HG03045 (cell line): ENCODE measurements at regions not wholly inside any gene's neighbourhood (a gene's known extent, or its start where the extent isn't known, plus 50 kb on each side); places are given as distances from the start of the nearest gene placed in this dataset.

Source experiments
- ATAC-seq: cut with Tn5 transposase; IDR thresholded peaks from one replicate; pipeline ENCODE4 v1.9.1; 2021; ENCODE audit warnings: mild to moderate bottlenecking, moderate library complexity; ENCODE audit not compliant: unreplicated experiment

DNA sequence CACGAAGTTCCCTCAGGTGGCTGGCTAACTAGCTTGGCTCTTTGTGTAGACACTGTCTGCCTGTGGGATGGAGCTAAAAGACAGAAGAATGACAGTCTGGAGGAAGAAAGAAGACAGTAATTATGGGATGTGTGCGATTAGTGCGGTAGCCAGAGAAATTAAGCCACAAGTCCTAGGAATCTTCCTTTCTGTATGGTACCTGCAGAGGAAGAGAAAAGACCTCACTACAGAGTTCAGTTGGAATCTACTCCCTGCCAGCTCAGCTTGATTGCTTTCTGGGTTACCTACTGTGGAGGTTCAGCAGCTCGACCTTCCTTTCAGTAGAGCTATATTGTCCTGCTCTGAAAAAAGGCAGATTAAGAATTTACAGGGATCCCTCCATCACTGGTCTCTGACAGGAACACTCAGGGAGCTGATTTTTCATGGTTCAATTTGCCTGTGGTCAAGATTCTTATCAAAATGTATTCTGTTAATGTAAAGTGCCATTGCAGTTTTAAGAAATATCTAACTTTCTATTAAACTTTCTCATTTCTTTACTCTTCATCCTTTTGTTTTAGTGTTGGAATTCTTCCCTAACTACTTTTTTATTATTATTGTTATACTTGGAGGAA, 187.2 kb downstream of the CENPW start:
- no peak for ATAC-seq

DNA sequence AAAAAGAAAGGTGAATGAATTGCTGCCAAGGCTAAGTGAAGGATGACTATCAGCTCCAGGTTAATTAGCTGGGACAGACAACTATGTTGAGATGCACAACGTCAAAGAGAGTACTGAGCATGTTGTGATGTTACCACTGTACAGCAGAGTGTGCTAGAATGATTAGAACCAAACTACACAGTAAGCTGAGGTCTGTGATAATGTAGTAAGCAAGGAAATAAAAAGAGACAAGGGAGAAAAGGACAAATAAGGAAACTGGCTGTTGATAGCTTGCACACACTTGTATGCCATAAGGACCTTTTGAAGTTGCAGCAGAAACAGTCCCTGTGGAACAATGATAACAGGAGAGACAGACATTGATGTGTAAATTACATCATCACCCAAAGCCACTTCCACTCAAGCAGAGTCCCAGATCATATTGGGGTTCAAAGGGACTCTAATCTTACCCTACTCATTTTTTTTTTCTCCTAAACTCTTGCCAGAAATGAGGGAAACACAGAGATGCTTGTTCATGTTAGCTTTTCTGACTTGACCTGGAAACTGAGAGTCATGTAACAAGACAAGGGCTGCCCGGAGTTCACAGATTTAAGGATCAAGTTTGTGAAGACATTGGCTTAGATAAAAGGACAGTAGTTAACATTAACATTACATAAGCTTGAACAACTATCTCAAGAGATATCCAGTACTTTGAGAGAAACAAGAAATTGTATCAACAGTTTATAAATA, 189.9 kb downstream of the CENPW start:
- ATAC-seq = no peak

DNA sequence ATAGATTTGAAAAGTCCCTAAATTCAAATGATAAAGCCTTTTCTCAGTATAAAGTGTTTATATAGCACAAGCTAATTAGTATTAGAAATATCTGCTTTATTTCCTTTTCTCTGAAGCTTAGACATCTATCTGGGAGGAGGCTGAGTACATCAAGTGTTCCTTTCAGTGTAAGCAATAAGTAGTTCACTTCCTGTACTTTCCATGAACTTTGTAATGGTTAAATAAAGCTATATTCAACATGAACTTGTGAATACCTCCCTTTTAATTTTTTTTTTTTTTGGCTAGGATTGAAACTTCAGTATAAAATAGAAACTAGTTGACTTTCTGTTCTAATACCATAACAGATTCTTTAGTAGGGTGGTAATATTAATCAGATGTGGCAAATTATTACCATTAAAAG, 190.9 kb downstream of the CENPW start:
- no peak for ATAC-seq

GRCh38 chr6:126531286-126531685, 191.4 kb downstream of the CENPW start:
- no peak for ATAC-seq

GRCh38 chr6:126531840-126532239, 191.9 kb downstream of the CENPW start:
- no peak for ATAC-seq

DNA sequence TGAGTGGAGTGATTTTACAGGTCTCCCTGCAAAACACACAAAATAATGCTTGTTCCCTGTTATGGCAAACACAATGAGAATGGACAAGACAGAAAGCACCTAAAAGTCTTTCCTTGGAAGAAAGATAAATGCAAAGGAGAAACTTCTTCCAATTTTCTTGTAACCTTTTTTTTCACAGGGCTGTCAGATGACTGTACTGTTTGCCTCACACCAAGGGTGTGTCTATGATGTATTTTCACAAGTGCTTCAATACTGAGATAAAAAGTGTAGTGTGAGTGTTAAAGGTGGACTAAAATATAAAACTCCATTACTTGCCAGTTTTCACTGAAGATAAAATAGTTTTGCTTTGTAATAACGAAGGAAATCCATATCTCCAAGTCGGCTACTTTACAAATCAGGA, 194.5 kb downstream of the CENPW start:
- no peak for ATAC-seq

- no peak for ATAC-seq
Measured at GRCh38 chr6:126535138-126535537, 195.2 kb downstream of the CENPW start.

GRCh38 chr6:126535595-126535994, 195.7 kb downstream of the CENPW start:
- ATAC-seq = no peak

- no peak for ATAC-seq
Measured at GRCh38 chr6:126537061-126537816, 197.3 kb downstream of the CENPW start.

- no peak for ATAC-seq
Measured at GRCh38 chr6:126539022-126539421, 199.1 kb downstream of the CENPW start.

DNA sequence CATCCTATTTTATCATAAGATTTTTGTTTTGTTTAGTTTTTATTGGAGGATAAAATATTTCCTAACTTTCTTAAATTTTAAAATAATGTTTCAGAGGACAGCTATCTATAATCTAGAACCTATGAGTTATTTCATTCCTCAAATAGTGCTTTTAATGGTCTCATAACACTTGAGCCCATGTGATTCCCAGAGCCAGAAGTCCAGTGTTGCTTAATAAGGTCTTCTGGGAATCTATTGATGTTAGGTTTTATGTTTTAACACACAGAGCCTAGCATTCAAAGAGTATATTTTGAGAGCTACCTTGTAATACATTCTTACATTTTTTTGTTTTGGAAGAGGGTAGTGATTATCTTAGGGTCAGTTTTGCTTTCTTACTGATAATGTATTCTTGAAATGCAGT, 200.2 kb downstream of the CENPW start:
- no peak for ATAC-seq

- ATAC-seq = no peak
Measured at GRCh38 chr6:126541806-126542491, 202.0 kb downstream of the CENPW start.

DNA sequence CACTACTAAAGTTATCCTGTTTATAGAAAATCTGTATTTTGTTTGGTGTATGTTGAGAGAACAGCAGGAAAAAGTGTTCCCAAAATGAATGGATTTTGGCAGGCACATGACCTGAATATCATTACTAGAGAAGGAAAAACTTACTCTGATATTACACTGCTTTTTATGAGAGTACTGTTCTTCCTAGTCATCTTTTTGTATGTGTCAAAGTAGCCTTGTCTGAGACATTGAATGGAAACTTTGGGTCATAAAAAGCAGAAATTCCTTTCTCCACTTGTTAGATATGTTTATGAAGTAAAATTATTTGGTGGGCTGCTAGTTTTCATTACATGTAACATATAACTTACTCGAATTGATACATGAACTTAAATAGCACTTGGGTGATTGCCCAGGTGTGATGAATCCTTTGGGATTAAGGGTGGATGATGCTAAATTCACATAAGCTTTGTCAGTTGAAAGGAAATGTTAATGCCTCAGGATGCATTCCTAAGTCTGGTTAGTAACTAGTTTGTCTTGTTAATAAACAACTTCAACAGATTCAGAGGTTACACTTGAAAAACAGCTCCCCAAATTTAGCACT, 206.7 kb downstream of the CENPW start:
- no peak for ATAC-seq

GRCh38 chr6:126548300-126548699, 208.4 kb downstream of the CENPW start:
- ATAC-seq = no peak

DNA sequence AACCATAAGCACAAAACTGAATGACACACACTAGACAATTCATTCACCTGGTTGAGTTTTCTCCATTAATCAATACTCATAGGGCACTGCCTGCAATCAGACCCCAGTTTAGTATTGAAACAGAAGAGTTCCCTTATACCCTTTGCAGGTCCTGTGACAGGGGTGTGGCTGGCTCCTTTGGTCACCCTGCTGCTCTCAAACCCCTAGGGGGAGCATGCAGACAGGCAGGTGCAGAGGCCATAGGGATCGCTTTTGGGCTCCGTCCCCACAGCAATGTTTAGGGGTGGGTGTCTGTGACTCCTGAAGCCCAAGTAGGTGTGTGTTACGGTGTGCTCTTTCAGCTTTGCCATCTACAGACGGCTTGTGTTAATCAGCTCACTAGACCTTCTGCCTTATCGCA, 210.4 kb downstream of the CENPW start:
- no peak for ATAC-seq

GRCh38 chr6:126551832-126552231, 211.9 kb downstream of the CENPW start:
- no peak for ATAC-seq

DNA sequence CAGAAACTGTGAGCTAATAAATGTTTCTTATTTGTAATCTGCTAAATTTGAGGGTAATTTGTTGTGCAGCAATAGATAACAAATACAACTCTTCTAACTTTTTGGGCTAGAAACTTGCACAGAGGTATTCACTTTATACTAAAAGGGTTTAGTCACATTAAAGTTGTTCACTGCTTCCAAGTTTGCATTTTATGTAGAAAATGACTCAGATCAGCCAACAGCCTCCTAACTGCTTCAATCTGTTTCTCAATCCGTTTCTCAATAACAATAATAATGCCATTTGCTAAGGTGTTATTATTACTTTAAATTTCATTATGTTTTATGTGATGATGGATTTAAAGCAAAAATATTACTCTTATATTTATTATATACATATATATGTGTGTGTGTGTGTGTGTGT, 213.9 kb downstream of the CENPW start:
- no peak for ATAC-seq

DNA sequence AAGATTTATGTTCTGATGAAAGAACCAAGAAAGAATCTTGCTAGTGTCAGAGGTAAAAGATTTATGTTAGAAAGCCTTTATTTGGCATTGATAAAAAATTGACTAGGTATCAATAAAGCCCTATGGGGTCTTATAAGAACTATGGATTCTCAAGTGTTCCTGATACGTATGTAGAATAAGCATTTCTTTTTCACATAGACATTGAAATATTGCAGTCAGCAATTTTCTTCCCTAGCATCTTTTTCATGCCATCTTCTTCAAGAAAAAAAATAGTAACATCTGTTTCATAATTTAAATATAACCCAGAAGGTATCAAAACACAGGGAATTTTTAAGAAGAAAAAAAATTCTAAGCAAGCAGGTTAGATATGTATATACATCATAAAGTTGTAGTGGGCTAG, 230.6 kb downstream of the CENPW start:
- no peak for ATAC-seq

DNA sequence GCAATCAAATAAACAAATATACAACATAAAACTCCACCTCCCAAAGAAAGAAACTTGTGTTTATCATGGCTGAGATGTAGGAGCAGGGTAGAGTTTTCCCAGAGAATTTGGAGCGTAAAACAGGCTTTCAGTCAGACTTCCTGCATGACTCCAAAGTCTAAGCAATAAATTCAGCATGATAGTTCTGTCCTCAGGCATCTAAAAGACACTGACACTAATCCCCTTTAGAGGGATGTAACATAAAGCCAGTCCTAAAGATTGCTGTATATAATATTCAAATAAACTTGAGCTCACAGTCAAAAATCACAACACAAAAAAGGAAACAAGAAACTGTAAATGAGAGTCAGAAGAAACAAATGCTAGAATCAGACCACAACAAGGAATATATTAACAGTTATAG, 234.4 kb downstream of the CENPW start:
- no peak for ATAC-seq

DNA sequence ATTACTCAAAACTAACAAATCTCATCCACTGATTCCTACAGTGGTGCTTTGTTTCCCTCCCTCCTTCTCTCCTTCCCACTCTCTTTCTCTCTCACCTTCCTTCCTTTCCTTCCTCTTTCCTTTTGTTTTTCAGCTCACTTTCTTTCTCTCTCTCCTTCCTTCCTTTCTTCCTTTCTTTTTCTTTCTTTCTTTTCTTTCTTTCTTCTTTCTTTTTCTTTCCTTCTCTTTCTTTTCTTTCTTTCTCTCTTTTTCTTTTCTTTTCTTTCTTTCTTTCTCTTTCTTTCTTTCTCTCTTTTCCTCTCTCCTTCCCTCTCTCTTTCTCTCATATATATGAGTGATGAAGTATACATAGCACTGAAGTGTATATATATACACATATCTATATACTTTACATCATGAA, 241.4 kb downstream of the CENPW start:
- no peak for ATAC-seq

DNA sequence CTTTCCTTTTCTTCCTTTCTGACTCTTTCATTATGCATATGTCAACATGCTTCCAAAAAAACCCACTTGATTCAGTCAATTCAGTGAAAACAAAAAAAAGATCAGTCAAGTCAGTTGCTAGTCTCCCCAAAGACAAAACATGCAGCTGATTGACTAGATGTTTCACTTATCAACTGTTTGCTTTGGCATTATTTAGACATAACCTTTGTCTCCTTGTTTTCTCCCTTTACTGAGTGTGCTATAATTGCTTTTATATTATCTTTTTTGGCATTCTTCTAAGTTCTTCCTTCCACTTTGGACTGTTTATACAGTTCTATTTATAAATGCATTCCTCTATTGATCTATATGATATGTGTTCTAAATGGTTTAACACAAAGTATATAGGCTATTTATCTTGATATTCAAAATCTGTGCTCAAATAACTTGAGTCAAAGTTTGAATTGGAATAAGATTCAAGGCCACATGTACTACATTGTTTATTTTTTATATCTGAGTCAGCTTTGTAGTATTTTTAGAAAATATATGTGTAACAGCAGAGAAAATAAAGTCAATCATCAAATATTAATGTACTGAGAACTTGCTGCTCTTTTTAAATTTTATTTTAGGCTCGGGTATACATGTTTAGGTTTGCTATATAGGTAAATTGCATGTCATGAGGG, 260.5 kb downstream of the CENPW start:
- ATAC-seq = no peak
